Smooth muscle cell (in vitro differentiated cells): ENCODE measurements at regions not wholly inside any gene's neighbourhood (a gene's known extent, or its start where the extent isn't known, plus 50 kb on each side); places are given as distances from the start of the nearest gene placed in this dataset.
"Not testable (repeated sequence)": the region's sequence is repeated elsewhere in the genome, so short reads cannot be mapped to it uniquely, and the experiment has no call there.

Experiments used
- DNase-seq: peaks from one replicate; lab custom pipeline; 2025; ENCODE audit not compliant: unreplicated experiment; lab: John Stamatoyannopoulos, UW
- H2AFZ ChIP-seq: fragments of 200-600 bp; sonication (generic); 2 replicates; pipeline ENCODE4 v1.6.0; 2016; ENCODE audit warnings: antibody characterized with exemption, low read depth, mild to moderate bottlenecking
- H3F3A ChIP-seq: fragments of 200-600 bp; sonication (generic); 2 replicates; pipeline ENCODE4 v1.6.0; 2017; ENCODE audit warnings: antibody characterized with exemption, low read depth
- H3K27ac ChIP-seq: fragments of 200-600 bp; sonication (generic); 2 replicates; pipeline ENCODE4 v1.5.1; 2016; ENCODE audit warnings: low read depth, mild to moderate bottlenecking
- H3K27me3 ChIP-seq: fragments of 200-600 bp; sonication (generic); 2 replicates; pipeline ENCODE4 v1.6.1; 2016; ENCODE audit warnings: low read depth, mild to moderate bottlenecking
- H3K36me3 ChIP-seq: fragments of 200-600 bp; sonication (generic); 2 replicates; pipeline ENCODE4 v1.5.1; 2016; ENCODE audit warnings: low read depth
- H3K4me1 ChIP-seq: fragments of 200-600 bp; sonication (generic); 2 replicates; pipeline ENCODE4 v1.5.1; 2016; ENCODE audit warnings: low read depth
- H3K4me2 ChIP-seq: fragments of 200-600 bp; sonication (generic); 2 replicates; pipeline ENCODE4 v1.6.0; 2016; ENCODE audit warnings: mild to moderate bottlenecking
- H3K4me3 ChIP-seq: fragments of 200-600 bp; sonication (generic); 2 replicates; pipeline ENCODE4 v1.5.1; 2016; ENCODE audit warnings: mild to moderate bottlenecking
- H3K79me2 ChIP-seq: fragments of 200-600 bp; sonication (generic); 2 replicates; pipeline ENCODE4 v1.6.0; 2016; ENCODE audit warnings: low read depth, mild to moderate bottlenecking
- H3K9ac ChIP-seq: fragments of 200-600 bp; sonication (generic); 2 replicates; pipeline ENCODE4 v1.6.0; 2016; ENCODE audit warnings: low read depth
- H3K9me3 ChIP-seq: fragments of 200-600 bp; sonication (generic); replicated peaks from 2 replicates; pipeline ENCODE4 v1.5.1; 2016; ENCODE audit warnings: low read depth
- H4K20me1 ChIP-seq: fragments of 200-600 bp; sonication (generic); 2 replicates; pipeline ENCODE4 v1.6.0; 2016; ENCODE audit warnings: low read depth
- WGBS: methylation state at CpG from one replicate; pipeline ENCODE4 v1.1.7; 2016; ENCODE audit warnings: low lambda C conversion rate; 5-methylcytosine and 5-hydroxymethylcytosine counted together
- TF ChIP-seq, protein P1 (sequence below): fragments of 200-600 bp; sonication (generic); IDR thresholded peaks from 2 replicates; pipeline ENCODE4 v1.5.1; 2017; ENCODE audit warnings: borderline replicate concordance, mild to moderate bottlenecking, antibody characterized with exemption; ENCODE audit not compliant: insufficient read depth, poor library complexity, severe bottlenecking

- Histone ChIP-seq H3K4me3 (no peak overlapping the region), H3K9me3 (no peaks in the 10 kb centered on the region), H3K27me3 (no peaks in the 10 kb centered on the region), H3K79me2 (no peaks in the 10 kb centered on the region), H3K4me2 (no peak overlapping the region), H4K20me1 (no peaks in the 10 kb centered on the region), H2AFZ (no peak overlapping the region), H3K4me1 (no peaks in the 10 kb centered on the region), H3K36me3 (no peaks in the 10 kb centered on the region), H3K27ac (no peak overlapping the region), H3F3A (no peaks in the 10 kb centered on the region), H3K9ac (no peak overlapping the region)
- WGBS, result 81% methylated on average over 2 of the region's 2 CpGs
- TF ChIP-seq, protein P1, sequence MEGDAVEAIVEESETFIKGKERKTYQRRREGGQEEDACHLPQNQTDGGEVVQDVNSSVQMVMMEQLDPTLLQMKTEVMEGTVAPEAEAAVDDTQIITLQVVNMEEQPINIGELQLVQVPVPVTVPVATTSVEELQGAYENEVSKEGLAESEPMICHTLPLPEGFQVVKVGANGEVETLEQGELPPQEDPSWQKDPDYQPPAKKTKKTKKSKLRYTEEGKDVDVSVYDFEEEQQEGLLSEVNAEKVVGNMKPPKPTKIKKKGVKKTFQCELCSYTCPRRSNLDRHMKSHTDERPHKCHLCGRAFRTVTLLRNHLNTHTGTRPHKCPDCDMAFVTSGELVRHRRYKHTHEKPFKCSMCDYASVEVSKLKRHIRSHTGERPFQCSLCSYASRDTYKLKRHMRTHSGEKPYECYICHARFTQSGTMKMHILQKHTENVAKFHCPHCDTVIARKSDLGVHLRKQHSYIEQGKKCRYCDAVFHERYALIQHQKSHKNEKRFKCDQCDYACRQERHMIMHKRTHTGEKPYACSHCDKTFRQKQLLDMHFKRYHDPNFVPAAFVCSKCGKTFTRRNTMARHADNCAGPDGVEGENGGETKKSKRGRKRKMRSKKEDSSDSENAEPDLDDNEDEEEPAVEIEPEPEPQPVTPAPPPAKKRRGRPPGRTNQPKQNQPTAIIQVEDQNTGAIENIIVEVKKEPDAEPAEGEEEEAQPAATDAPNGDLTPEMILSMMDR, result no peak
- no peak for DNase-seq
Measured at GRCh38 chrX:112450810-112451209, 228.9 kb downstream of the LHFPL1 start.

GRCh38 chrX:112440277-112440676 lies 239.5 kb downstream of the LHFPL1 start:
- H3K9ac ChIP-seq, result no peak overlapping the region
- 96% methylated on average over 2 of the region's 2 CpGs for WGBS
- H3K4me3 ChIP-seq, result no peak overlapping the region
- no peaks in the 10 kb centered on the region for H3K27me3 ChIP-seq
- H3K4me1 ChIP-seq, result no peaks in the 10 kb centered on the region
- TF ChIP-seq, protein P1, result no peak
- H2AFZ ChIP-seq, result no peak overlapping the region
- no peak overlapping the region for H3K27ac ChIP-seq
- DNase-seq, result no peak
- no peaks in the 10 kb centered on the region for H4K20me1 ChIP-seq
- H3K9me3 ChIP-seq, result no peaks in the 10 kb centered on the region
- H3K4me2 ChIP-seq, result no peak overlapping the region
- H3F3A ChIP-seq, result no peaks in the 10 kb centered on the region
- H3K79me2 ChIP-seq, result no peaks in the 10 kb centered on the region
- H3K36me3 ChIP-seq, result no peaks in the 10 kb centered on the region

GRCh38 chrX:112424166-112424565 lies 255.6 kb downstream of the LHFPL1 start:
- Histone ChIP-seq H3K4me3 (no peak overlapping the region), H3K79me2 (no peaks in the 10 kb centered on the region), H3K4me2 (no peak overlapping the region), H3K27me3 (no peaks in the 10 kb centered on the region), H3K4me1 (no peaks in the 10 kb centered on the region), H3K9ac (no peak overlapping the region), H3K9me3 (no peaks in the 10 kb centered on the region), H3K27ac (no peak overlapping the region), H3F3A (no peaks in the 10 kb centered on the region), H3K36me3 (no peaks in the 10 kb centered on the region), H2AFZ (no peak overlapping the region), H4K20me1 (no peaks in the 10 kb centered on the region)
- TF ChIP-seq, protein P1, result no peak
- no peak for DNase-seq
- 95% methylated on average over 1 of the region's 1 CpG for WGBS

GRCh38 chrX:112391313-112391712 lies 288.4 kb downstream of the LHFPL1 start:
- no peaks in the 10 kb centered on the region for H3K27me3 ChIP-seq
- H3K9ac ChIP-seq, result no peak overlapping the region
- no peaks in the 10 kb centered on the region for H3K36me3 ChIP-seq
- H3K27ac ChIP-seq, result no peak overlapping the region
- WGBS, result 91% methylated on average over 3 of the region's 3 CpGs
- H4K20me1 ChIP-seq, result no peaks in the 10 kb centered on the region
- no peaks in the 10 kb centered on the region for H3K79me2 ChIP-seq
- H2AFZ ChIP-seq, result no peak overlapping the region
- no peaks in the 10 kb centered on the region for H3K4me1 ChIP-seq
- no peak overlapping the region for H3K4me2 ChIP-seq
- H3F3A ChIP-seq, result no peaks in the 10 kb centered on the region
- H3K9me3 ChIP-seq, result no peaks in the 10 kb centered on the region
- no peak overlapping the region for H3K4me3 ChIP-seq
- no peak for DNase-seq
- TF ChIP-seq, protein P1, result no peak

GRCh38 chrX:112381649-112382298 lies 298.0 kb downstream of the LHFPL1 start:
- H3K9me3 ChIP-seq, H3K4me1 ChIP-seq, H4K20me1 ChIP-seq, H3K4me3 ChIP-seq, H3K27me3 ChIP-seq, H3K36me3 ChIP-seq, H3K9ac ChIP-seq, DNase-seq, H3K79me2 ChIP-seq, H3F3A ChIP-seq: not testable (repeated sequence)
- peak overlapping the region; percentile 87 for H2AFZ ChIP-seq
- WGBS, result 33% methylated on average over 8 of the region's 8 CpGs
- peak overlapping the region; percentile 38 for H3K27ac ChIP-seq
- peak overlapping the region; percentile 44 for H3K4me2 ChIP-seq
